ENCODE measurements at regions not wholly inside any gene's neighbourhood (a gene's known extent, or its start where the extent isn't known, plus 50 kb on each side); places are given as distances from the start of the nearest gene placed in this dataset.

GRCh38 chr6:14640631-14641030 lies 523.1 kb downstream of the CD83 start:
- TF ChIP-seq POLR2A (IDR thresholded peaks at IDR 0.05) (no peak), CTCF (IDR thresholded peaks at IDR 0.05) (no peak)
